ENCODE measurements at regions not wholly inside any gene's neighbourhood (a gene's known extent, or its start where the extent isn't known, plus 50 kb on each side); places are given as distances from the start of the nearest gene placed in this dataset.
"Not testable (repeated sequence)": the region's sequence is repeated elsewhere in the genome, so short reads cannot be mapped to it uniquely, and the experiment has no call there.

- DNase-seq = no peak
Measured at GRCh38 chr13:89520468-89520867, 1827.0 kb upstream of the MIR17HG start.

- DNase-seq = not testable (repeated sequence)
Measured at GRCh38 chr13:89521672-89522071, 1825.8 kb upstream of the MIR17HG start.

DNA sequence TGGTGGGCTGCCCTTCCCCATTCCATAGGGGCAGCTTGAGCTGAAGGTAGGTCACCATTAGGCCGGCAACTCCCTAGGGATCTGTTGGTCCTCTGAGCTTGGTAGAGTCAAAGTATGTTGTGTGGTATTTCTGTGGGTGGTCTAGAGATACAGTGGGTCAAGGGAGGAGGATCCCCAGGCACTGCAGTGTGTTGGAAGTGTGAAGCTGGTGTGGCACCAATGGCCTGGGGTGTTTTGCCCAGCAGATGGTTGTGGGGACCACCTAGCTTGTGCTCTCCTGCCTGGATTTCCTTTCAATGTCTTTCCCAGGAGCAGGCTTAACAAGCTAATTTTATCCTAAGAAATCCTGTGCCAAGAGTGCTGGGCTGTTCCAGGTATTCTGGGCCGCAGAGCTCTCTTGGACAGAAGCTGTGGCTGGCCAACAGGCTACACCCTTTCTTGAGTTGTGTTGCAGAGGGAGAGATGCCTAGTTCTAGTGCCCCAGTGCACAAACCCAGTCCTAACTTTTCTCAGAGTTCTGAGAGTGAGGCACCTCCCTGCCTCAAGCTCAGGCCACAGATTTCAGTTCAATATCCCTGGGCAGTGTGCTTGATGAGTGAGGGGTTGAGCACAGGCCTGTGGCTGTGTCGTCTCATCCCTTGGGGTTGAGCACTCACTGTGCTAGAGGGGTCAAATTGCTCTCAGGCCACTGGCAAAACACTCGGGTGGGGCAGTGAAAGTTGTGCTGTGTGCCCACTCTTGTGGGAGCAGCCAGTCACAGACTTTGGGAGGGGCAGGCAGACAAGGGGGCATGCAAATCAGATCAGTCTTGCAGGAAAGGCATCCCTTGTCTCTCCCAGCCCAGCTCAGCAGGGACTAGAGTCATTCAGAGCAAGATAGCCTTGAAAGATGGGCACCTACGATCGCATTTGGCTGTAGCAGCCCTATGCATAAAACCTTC lies 1806.1 kb upstream of the MIR17HG start:
- no peak for DNase-seq

DNA sequence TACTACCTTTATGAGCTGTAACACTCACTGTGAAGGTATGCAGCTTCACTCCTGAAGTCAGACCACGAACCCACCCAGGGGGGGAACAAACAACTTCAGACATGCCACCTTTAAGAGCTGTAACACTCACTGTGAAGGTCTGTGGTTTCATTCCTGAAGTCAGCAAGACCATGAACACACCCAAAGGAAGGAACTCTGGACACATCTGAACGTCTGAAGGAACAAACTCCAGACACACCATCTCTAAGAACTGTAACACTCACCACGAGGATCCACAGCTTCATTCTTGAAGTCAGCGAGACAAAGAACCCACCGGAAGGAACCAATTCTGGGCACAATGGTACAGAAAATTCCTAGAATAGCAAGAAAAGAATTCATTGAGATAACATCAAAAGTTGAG lies 1796.5 kb upstream of the MIR17HG start:
- no peak for DNase-seq

DNA sequence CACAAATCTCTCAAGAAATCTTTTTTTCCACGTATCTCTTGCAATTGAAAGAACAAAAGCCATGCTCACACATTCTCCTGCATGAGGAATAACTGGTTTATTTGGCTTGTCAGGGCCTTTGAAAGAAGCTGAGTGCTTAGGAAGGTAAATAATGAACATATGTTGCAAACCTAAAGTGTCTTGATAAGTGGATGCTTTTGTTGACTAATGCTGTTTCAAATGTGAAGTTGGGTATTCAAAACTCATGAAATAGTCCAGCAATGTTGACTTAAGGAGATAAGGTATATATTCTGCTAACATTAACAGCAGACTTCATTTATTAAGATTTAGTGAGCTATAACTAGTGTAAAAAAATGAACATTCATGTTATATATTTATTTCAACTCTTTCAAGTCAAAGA lies 1792.7 kb upstream of the MIR17HG start:
- no peak for DNase-seq

- no peak for DNase-seq
Measured at GRCh38 chr13:89565476-89566100, 1781.9 kb upstream of the MIR17HG start.

- no peak for DNase-seq
Measured at GRCh38 chr13:89567025-89567424, 1780.5 kb upstream of the MIR17HG start.

DNA sequence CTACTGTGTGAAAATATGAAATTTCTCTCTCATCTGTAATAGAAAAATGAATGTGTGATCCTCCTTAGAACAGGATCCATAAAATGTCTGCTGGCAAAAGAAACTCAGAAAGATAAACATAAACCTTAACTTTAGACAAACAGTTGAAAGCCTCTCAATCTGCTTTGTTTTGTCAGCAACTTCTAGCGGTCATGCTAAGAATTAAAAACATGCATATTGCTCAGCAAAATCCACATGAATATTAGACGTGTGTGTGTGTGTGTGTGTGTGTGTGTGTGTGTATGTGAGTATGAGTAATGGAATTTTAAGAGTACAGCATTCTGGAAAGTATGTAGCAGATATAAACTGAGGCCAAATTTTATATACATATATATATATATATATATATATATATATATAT lies 1779.2 kb upstream of the MIR17HG start:
- DNase-seq = no peak

- DNase-seq = no peak
Measured at GRCh38 chr13:89568746-89569145, 1778.7 kb upstream of the MIR17HG start.

DNA sequence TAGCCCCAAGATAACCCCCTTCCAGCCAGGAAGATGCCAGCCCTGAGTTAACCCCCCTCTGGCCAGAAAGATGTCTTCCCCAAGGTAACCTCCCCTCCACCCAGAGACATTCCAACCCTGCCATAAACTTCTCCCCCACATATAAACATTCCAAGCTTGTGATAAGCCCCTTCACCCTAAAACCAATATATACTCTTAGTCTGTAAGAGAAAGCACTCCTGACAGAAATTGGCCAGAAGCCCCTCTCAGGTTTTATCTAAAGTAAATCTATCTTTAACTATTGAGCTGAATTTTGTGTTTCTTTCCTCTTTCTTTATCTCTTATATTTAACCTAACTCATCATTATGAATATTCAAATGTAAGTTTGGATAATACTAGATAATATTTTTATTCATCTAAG lies 1775.8 kb upstream of the MIR17HG start:
- DNase-seq = no peak

GRCh38 chr13:89574077-89574476 lies 1773.4 kb upstream of the MIR17HG start:
- no peak for DNase-seq

- DNase-seq = no peak
Measured at GRCh38 chr13:89577301-89577700, 1770.2 kb upstream of the MIR17HG start.

DNA sequence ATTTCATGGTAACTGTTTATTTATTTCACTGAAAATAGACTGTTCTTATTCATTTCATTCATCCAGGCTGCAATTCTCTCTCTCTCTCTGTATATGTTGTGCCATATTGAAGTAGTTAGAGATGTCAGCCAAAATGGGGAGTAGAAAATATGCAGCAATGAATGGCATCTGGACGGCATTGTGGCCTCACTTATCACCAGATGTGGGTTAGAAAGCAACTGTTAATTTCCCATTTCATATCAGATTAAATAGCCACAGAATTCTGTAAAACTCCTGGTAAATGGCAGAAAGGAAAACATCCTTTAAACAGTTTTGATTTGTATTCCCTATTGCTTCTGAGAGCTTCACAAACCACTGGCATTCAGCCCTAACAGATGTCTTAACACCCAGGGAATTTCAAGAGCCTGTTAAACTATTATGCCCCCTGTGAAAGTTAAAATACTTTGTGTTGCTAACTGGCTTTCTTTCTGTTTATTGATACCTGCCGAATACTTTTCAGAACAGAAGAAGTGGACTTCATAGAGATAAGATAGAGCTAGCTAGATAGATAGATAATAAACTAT lies 1763.3 kb upstream of the MIR17HG start:
- no peak for DNase-seq

DNA sequence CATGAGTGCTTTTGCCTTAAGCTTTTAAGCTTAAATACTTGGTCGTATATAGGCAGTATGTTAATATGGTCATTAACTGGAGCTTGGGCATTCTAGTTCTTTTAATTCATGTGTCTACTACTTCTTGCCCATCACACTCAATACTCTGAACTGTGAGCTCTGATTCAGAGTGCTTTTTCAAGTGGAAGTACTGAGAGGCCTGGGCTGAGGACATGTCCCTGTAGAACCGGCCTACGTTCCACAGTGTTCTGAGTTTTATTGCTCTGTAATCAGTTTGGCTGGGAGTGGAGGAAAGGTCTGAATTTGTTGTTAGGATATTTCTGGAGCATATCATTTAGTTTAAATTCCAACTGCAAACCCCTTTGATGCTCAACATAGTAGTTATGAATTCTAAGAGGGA lies 1744.8 kb upstream of the MIR17HG start:
- DNase-seq = no peak

- no peak for DNase-seq
Measured at GRCh38 chr13:89603187-89603586, 1744.3 kb upstream of the MIR17HG start.

DNA sequence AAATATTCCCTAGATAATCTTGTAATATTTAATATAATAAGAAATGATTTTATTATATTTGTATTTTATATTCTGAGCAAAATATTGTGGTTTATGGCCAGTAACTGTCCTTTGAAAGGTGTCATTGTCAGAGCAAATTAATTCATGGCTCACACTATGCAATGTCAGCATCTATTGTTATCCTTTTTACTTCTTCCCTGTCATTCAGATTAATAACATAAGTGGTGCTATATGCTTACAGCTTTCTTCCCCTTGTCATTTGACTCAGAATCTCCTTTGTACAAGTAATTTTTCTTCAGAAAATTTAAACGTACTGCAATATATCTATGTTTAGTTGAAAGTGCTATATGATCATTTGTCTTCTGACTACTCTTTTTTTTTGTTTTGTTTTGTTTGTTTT lies 1738.2 kb upstream of the MIR17HG start:
- DNase-seq = no peak

- no peak for DNase-seq
Measured at GRCh38 chr13:89610331-89610730, 1737.2 kb upstream of the MIR17HG start.

DNA sequence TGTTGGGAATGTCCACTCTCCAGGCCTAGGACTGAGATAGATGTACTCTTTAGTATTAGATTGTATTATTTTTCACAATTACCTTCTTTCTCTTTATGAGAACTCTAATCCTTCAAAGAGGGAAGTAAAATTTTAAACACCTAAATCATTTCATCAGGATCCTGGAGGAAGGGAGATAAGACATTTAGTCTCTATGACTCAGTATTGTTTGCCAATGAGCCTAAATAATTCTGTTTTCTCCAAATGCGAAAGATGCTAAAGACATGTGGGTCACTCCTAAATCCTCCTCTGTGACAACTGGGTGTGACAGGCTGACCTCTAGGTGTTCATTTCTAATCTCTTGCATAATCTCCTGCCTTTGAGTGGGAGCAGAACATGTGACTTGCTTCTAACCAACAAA lies 1736.6 kb upstream of the MIR17HG start:
- no peak for DNase-seq

DNA sequence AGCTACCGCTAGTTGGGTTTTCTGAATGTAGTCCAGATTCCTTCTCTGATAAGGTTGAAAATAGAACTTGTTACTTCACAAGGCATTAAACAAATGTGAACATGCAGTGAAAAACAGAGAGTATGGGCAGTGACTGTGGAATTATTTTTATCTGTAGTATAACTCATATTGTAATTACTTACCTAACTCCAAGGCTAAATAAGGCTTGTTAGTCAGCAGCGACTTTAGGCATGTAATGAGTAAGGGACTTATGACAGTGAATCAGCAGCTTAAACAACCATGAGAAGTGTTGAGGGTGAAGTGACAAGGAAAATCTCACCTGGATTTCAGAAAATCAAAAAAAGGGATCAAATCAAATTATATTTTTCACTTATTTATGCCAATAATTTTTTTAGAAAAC lies 1719.5 kb upstream of the MIR17HG start:
- DNase-seq = no peak

- DNase-seq = no peak
Measured at GRCh38 chr13:89628567-89628966, 1718.9 kb upstream of the MIR17HG start.

DNA sequence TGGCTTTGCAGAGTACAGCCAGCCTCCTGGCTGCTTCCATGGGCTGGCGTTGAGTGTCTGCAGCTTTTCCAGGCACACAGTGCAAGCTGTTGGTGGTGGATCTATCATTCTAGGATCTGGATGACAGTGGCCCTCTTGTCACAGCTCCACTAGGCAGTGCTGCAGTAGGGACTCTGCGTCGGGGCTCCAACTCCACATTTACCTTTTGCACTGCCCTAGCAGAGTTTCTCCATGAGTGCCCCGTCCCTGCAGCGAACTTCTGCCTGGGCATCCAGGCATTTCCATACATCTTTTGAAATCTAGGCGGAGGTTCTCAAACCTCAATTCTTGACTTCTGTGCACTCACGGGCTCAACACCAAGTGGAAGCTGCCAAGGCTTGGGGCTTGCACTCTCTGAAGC lies 1697.3 kb upstream of the MIR17HG start:
- DNase-seq = no peak

- DNase-seq = no peak
Measured at GRCh38 chr13:89660752-89661151, 1686.7 kb upstream of the MIR17HG start.

DNA sequence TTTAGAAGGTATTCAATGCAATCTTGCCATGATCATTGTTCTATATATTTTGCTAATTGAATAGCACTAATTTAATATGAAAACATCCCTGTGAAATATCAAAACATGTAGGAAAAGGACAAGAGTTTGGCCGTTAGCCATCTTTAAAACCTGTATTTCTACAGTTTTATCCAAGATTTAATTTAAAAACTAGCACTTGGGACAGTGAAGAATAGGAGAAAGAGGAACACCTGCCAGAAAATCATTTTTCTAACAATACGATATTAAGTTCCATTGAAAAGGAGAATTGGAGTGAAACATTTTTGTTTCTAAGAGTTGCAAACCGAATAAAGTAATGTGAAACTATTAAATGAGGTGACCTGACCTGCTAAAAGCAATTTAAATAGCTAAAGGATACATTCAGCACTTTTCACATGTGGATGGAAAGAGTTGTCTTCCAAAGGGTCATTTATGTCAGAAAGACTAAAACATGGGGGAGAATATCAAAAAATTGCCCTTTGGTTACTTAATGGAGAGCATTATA lies 1673.6 kb upstream of the MIR17HG start:
- no peak for DNase-seq

Measured in GDM1 (cell line).